Liver (tissue), 8 donors: ENCODE measurements at regions not wholly inside any gene's neighbourhood (a gene's known extent, or its start where the extent isn't known, plus 50 kb on each side); places are given as distances from the start of the nearest gene placed in this dataset.
"Not testable (repeated sequence)": the region's sequence is repeated elsewhere in the genome, so short reads cannot be mapped to it uniquely, and the experiment has no call there.

Experiments
- DNase-seq: peaks from one replicate; pipeline ENCODE4 v3.0.0-alpha.2; 2017; ENCODE audit warnings: low spot score
- H3K27ac ChIP-seq, 2 donors: one replicate each; pipeline ENCODE4 v1.7.0; 2013; ENCODE audit warnings: inconsistent platforms in 2 of 2, low read length in 2 of 2, control low read depth in 1 of 2, low read depth in 1 of 2, mild to moderate bottlenecking in 1 of 2
- H3K27me3 ChIP-seq, 4 donors: one replicate each; pipeline versions ENCODE4 v1.6.1 to v1.7.0; 2013; ENCODE audit warnings: low read length in 3 of 4, inconsistent platforms in 1 of 4, mild to moderate bottlenecking in 1 of 4, moderate library complexity in 1 of 4; ENCODE audit not compliant: control insufficient read depth in 4 of 4, insufficient read depth in 4 of 4
- H3K36me3 ChIP-seq, 4 donors: one replicate each; pipeline versions ENCODE4 v1.6.1 to v1.7.0; 2013; ENCODE audit warnings: low read length in 3 of 4, mild to moderate bottlenecking in 3 of 4, low read depth in 1 of 4, moderate library complexity in 1 of 4; ENCODE audit not compliant: control insufficient read depth in 4 of 4, insufficient read depth in 3 of 4
- H3K4me1 ChIP-seq, 4 donors: one replicate each; pipeline versions ENCODE4 v1.6.1 to v1.7.0; 2013; ENCODE audit warnings: low read length in 3 of 4, mild to moderate bottlenecking in 3 of 4, moderate library complexity in 1 of 4; ENCODE audit not compliant: control insufficient read depth in 4 of 4, insufficient read depth in 4 of 4
- H3K4me3 ChIP-seq, 3 donors: one replicate each; pipeline versions ENCODE4 v1.6.1 to v1.7.0; 2013; ENCODE audit warnings: low read length in 3 of 3, control low read depth in 1 of 3, low read depth in 1 of 3, mild to moderate bottlenecking in 1 of 3
- H3K9ac ChIP-seq, 2 donors: one replicate each; pipeline ENCODE4 v1.7.0; 2013; ENCODE audit warnings: low read length in 2 of 2, mild to moderate bottlenecking in 2 of 2, moderate library complexity in 2 of 2, control low read depth in 1 of 2, low read depth in 1 of 2
- H3K9me3 ChIP-seq, 4 donors: one replicate each; pipeline versions ENCODE4 v1.6.1 to v1.7.0; 2013; ENCODE audit warnings: low read length in 3 of 4; ENCODE audit not compliant: control insufficient read depth in 4 of 4
- CTCF ChIP-seq: fragments of 150-350 bp; IDR thresholded peaks from 2 replicates; pipeline ENCODE4 v1.5.1; 2017; ENCODE audit warnings: improper control_type of control experiment, low read depth, low read length; ENCODE audit not compliant: missing input control
- EGR1 ChIP-seq, 2 donors: IDR thresholded peaks; 2 replicates each; pipeline ENCODE4 v1.6.1; 2016 to 2018; ENCODE audit warnings: antibody characterized with exemption in 2 of 2, low read depth in 2 of 2
- FOXA1 ChIP-seq: IDR thresholded peaks from 2 replicates; pipeline ENCODE4 v1.6.1; 2016; ENCODE audit warnings: antibody characterized with exemption
- FOXA2 ChIP-seq: IDR thresholded peaks from 2 replicates; pipeline ENCODE4 v1.6.1; 2016; ENCODE audit warnings: antibody characterized with exemption
- GABPA ChIP-seq, 2 donors: IDR thresholded peaks in 1 of 2; conservative IDR thresholded peaks in 1 of 2; 2 replicates each; pipeline ENCODE4 v1.6.1; 2016; ENCODE audit warnings: antibody characterized with exemption in 2 of 2, mild to moderate bottlenecking in 1 of 2, moderate library complexity in 1 of 2
- HNF4A ChIP-seq, 2 donors: conservative IDR thresholded peaks; 2 replicates each; pipeline ENCODE4 v1.6.1; 2016; ENCODE audit warnings: antibody characterized with exemption in 2 of 2, mild to moderate bottlenecking in 2 of 2
- JUND ChIP-seq, 2 donors: IDR thresholded peaks; 2 replicates each; pipeline ENCODE4 v1.6.1; 2016; ENCODE audit warnings: antibody characterized with exemption in 2 of 2
- NR2F2 ChIP-seq: IDR thresholded peaks from 2 replicates; pipeline ENCODE4 v1.6.1; 2016; ENCODE audit warnings: antibody characterized with exemption
- RAD21 ChIP-seq, 2 donors: IDR thresholded peaks; 2 replicates each; pipeline ENCODE4 v1.6.1; 2016; ENCODE audit warnings: antibody characterized with exemption in 2 of 2, mild to moderate bottlenecking in 2 of 2
- RXRA ChIP-seq, 2 donors: IDR thresholded peaks; 2 replicates each; pipeline ENCODE4 v1.6.1; 2017 to 2018; ENCODE audit warnings: antibody characterized with exemption in 2 of 2, mild to moderate bottlenecking in 1 of 2
- SP1 ChIP-seq: IDR thresholded peaks from 2 replicates; pipeline ENCODE4 v1.6.1; 2018; ENCODE audit warnings: antibody characterized with exemption, mild to moderate bottlenecking
- TAF1 ChIP-seq: conservative IDR thresholded peaks from 2 replicates; pipeline ENCODE4 v1.6.1; 2016; ENCODE audit warnings: antibody characterized with exemption, mild to moderate bottlenecking
- YY1 ChIP-seq: IDR thresholded peaks from 2 replicates; pipeline ENCODE4 v1.6.1; 2016; ENCODE audit warnings: antibody characterized with exemption, mild to moderate bottlenecking
- ZBTB33 ChIP-seq: IDR thresholded peaks from 2 replicates; pipeline ENCODE4 v1.6.1; 2016; ENCODE audit warnings: antibody characterized with exemption
- WGBS: extraction: QIAGEN DNeasy Blood & Tissue Kit; methylation state at CpG from one replicate; pipeline ENCODE4 v1.1.7; 2013; 5-methylcytosine and 5-hydroxymethylcytosine counted together
- TF ChIP-seq, protein P1 (sequence below): IDR thresholded peaks from 2 replicates; pipeline ENCODE4 v1.6.1; 2016; ENCODE audit warnings: antibody characterized with exemption
- TF ChIP-seq, protein P2 (sequence below): IDR thresholded peaks from 2 replicates; pipeline ENCODE4 v1.6.1; 2016; ENCODE audit warnings: antibody characterized with exemption
- donor health status: healthy.
- donor health status: healthy.
- donor health status: healthy.
- donor health status: healthy.
- donor health status: healthy.

DNA sequence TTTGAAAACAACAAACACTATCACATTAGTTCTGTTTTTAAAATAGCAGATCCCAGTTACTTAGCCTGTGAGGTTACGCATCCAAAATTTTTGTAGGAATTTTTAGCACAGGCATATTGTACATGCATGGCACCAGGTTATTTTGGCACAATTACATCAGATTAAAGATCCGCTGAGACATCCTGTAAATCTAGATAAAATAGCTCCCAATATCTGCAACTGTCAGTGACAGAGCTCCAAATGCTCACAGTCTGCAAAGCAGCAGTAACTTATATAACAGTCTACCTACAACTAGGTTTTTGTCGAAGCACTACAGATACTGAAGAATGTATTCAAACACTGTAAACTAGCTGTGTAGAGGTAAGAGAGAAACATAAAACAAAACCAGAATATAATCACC is 200.7 kb upstream of the KCNH7 start:
- Histone ChIP-seq H3K4me3 (no peak overlapping the region), H3K9me3 (no peaks in the 10 kb centered on the region), H3K9ac (no peak overlapping the region), H3K27ac (no peak overlapping the region), H3K27me3 (no peaks in the 10 kb centered on the region), H3K4me1 (no peaks in the 10 kb centered on the region), H3K36me3 (no peaks in the 10 kb centered on the region)
- no peak for DNase-seq
- TF ChIP-seq EGR1 (IDR thresholded peaks at IDR 0.05; ENCODE audit: low read depth in 2 of 2) (no peak), CTCF (no peak), FOXA2 (no peak), JUND (IDR thresholded peaks at IDR 0.05) (no peak), FOXA1 (no peak), TAF1 (no peak), HNF4A (conservative IDR thresholded peaks at IDR 0.05) (no peak), NR2F2 (no peak), RXRA (IDR thresholded peaks at IDR 0.05) (no peak), RAD21 (IDR thresholded peaks at IDR 0.05) (no peak), SP1 (no peak), YY1 (no peak), ZBTB33 (no peak)
- TF ChIP-seq, protein P1, sequence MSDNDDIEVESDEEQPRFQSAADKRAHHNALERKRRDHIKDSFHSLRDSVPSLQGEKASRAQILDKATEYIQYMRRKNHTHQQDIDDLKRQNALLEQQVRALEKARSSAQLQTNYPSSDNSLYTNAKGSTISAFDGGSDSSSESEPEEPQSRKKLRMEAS, result no peak
- TF ChIP-seq, protein P2, sequence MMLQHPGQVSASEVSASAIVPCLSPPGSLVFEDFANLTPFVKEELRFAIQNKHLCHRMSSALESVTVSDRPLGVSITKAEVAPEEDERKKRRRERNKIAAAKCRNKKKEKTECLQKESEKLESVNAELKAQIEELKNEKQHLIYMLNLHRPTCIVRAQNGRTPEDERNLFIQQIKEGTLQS, result no peak
- whole genome bisulfite sequencing, result 87% methylated on average over 3 of the region's 3 CpGs

- WGBS, result 77% methylated on average over 2 of the region's 2 CpGs
These were observed 190.2 kb upstream of the KCNH7 start for GRCh38 chr2:163028807-163029206.

GRCh38 chr2:163026136-163026775 is 187.7 kb upstream of the KCNH7 start:
- not testable (repeated sequence) for DNase-seq, H3K27ac ChIP-seq, H3K27me3 ChIP-seq, H3K4me1 ChIP-seq, H3K36me3 ChIP-seq, H3K9me3 ChIP-seq, H3K4me3 ChIP-seq, H3K9ac ChIP-seq
- 74% methylated on average over 43 of the region's 43 CpGs for WGBS

More at GRCh38 chr2:163028807-163029206, 190.2 kb upstream of the KCNH7 start:
- Histone ChIP-seq H3K36me3 (no peaks in the 10 kb centered on the region), H3K4me1 (no peaks in the 10 kb centered on the region), H3K9ac (no peak overlapping the region), H3K4me3 (no peak overlapping the region), H3K9me3 (no peaks in the 10 kb centered on the region), H3K27ac (no peak overlapping the region), H3K27me3 (peaks cover 0 to under 1% (median 0%) of the 10 kb centered on the region in 4 donors)
- TF ChIP-seq, protein P1, result no peak
- TF ChIP-seq GABPA (IDR thresholded peaks at IDR 0.05 in 1 of 2, conservative IDR thresholded peaks at IDR 0.05 in 1 of 2) (no peak), FOXA1 (no peak), NR2F2 (no peak), TAF1 (no peak), RXRA (IDR thresholded peaks at IDR 0.05) (no peak), SP1 (no peak), RAD21 (IDR thresholded peaks at IDR 0.05) (no peak)
- no peak for DNase-seq

GRCh38 chr2:163016882-163017281 is 178.3 kb upstream of the KCNH7 start:
- H3K9me3 ChIP-seq, H3K4me3 ChIP-seq, H3K9ac ChIP-seq, H3K27ac ChIP-seq, DNase-seq, H3K4me1 ChIP-seq, H3K27me3 ChIP-seq, H3K36me3 ChIP-seq: not testable (repeated sequence)
- 59% methylated on average over 5 of the region's 5 CpGs for WGBS
